H1 (cell line): ENCODE measurements at regions not wholly inside any gene's neighbourhood (a gene's known extent, or its start where the extent isn't known, plus 50 kb on each side); places are given as distances from the start of the nearest gene placed in this dataset.

Source experiments
- CTCF ChIA-PET: fragments of 300-600 bp; sonication (Branson Sonifier 250); formaldehyde crosslinking; loops from one replicate; lab custom pipeline; 2021; ENCODE audit not compliant: partially characterized antibody; lab: Charles Lee
- POLR2A ChIA-PET: fragments of 300-600 bp; sonication (Branson Sonifier 250); formaldehyde crosslinking; loops from one replicate; lab custom pipeline; 2021; ENCODE audit warnings: inconsistent platforms; ENCODE audit not compliant: partially characterized antibody; lab: Charles Lee
- DNase-seq, 2 experiments: peaks; one replicate each; pipeline versions ENCODE4 v3.0.0 to v3.0.0-alpha.2; 2010 to 2022; ENCODE audit warnings: low spot score in 2 of 2, low read depth in 1 of 2, mixed read lengths in 1 of 2
- FAIRE-seq: peaks from 2 replicates; lab custom pipeline; 2011; peaks lifted over from hg19 to GRCh38; lab: Jason Lieb, UNC
- H2AFZ ChIP-seq: 2 replicates; pipeline ENCODE4 v1.8.1; 2012; ENCODE audit warnings: low read length, inconsistent platforms
- H2AK5ac ChIP-seq: 2 replicates; pipeline ENCODE4 v1.6.1; 2013; ENCODE audit warnings: low read depth, low read length
- H2BK120ac ChIP-seq: replicated peaks from 2 replicates; pipeline ENCODE3; 2013; ENCODE audit warnings: low read depth, low read length, inconsistent platforms
- H2BK12ac ChIP-seq: 2 replicates; pipeline ENCODE4 v1.6.1; 2013; ENCODE audit warnings: low read depth, low read length
- H2BK15ac ChIP-seq: 2 replicates; pipeline ENCODE4 v1.6.1; 2013; ENCODE audit warnings: low read length
- H2BK20ac ChIP-seq: 2 replicates; pipeline ENCODE4 v1.6.1; 2013; ENCODE audit warnings: low read length
- H2BK5ac ChIP-seq: 2 replicates; pipeline ENCODE4 v1.6.1; 2013; ENCODE audit warnings: low read depth, low read length
- H3K14ac ChIP-seq: 2 replicates; pipeline ENCODE4 v1.6.1; 2013; ENCODE audit warnings: inconsistent platforms; ENCODE audit not compliant: insufficient read length
- H3K18ac ChIP-seq: 2 replicates; pipeline ENCODE4 v1.6.1; 2013; ENCODE audit warnings: low read length; ENCODE audit errors: extremely low read depth
- H3K23ac ChIP-seq: 2 replicates; pipeline ENCODE4 v1.6.1; 2013; ENCODE audit warnings: inconsistent platforms; ENCODE audit not compliant: insufficient read length
- H3K23me2 ChIP-seq: 2 replicates; pipeline ENCODE4 v1.6.1; 2013; ENCODE audit warnings: low read depth, low read length
- H3K27ac ChIP-seq: 2 replicates; pipeline ENCODE4 v1.6.1; 2011; ENCODE audit warnings: low read depth, low read length, inconsistent platforms
- H3K27me3 ChIP-seq, 4 experiments: replicated peaks in 1 of 4; 1 replicate in 1 of 4; 2 replicates in 3 of 4; pipeline versions ENCODE4 v1.6.1 to v1.8.1; 2011 to 2013; ENCODE audit warnings: low read length in 3 of 4, mild to moderate bottlenecking in 3 of 4, inconsistent platforms in 2 of 4, mixed read lengths in 2 of 4, moderate library complexity in 1 of 4; ENCODE audit not compliant: control insufficient read depth in 3 of 4, insufficient read depth in 3 of 4; ENCODE audit errors: extremely low read depth in 1 of 4
- H3K36me3 ChIP-seq, 4 experiments: 2 replicates each; pipeline versions ENCODE4 v1.6.1 to v1.8.1; 2011 to 2013; ENCODE audit warnings: mild to moderate bottlenecking in 4 of 4, low read length in 3 of 4, moderate library complexity in 2 of 4, control low read depth in 1 of 4, inconsistent platforms in 1 of 4; ENCODE audit not compliant: insufficient read depth in 4 of 4, control insufficient read depth in 2 of 4
- H3K4ac ChIP-seq: replicated peaks from 2 replicates; pipeline ENCODE3; 2013; ENCODE audit warnings: low read length, low read depth, mixed read lengths, inconsistent platforms; ENCODE audit not compliant: insufficient read length
- H3K4me1 ChIP-seq, 4 experiments: replicated peaks in 1 of 4; 1 replicate in 1 of 4; 2 replicates in 3 of 4; pipeline versions ENCODE4 v1.6.1 to v1.8.1; 2011 to 2013; ENCODE audit warnings: low read length in 3 of 4, inconsistent platforms in 2 of 4, mixed read lengths in 1 of 4; ENCODE audit not compliant: insufficient read depth in 4 of 4, control insufficient read depth in 3 of 4
- H3K4me2 ChIP-seq, 2 experiments: 2 replicates each; pipeline versions ENCODE4 v1.6.1 to v1.8.1; 2011 to 2013; ENCODE audit warnings: low read depth in 2 of 2, low read length in 2 of 2, control low read depth in 1 of 2, inconsistent platforms in 1 of 2, mild to moderate bottlenecking in 1 of 2; ENCODE audit not compliant: insufficient read depth in 1 of 2
- H3K4me3 ChIP-seq, 4 experiments: fragments of 200-600, 300-600 bp in 1 of 4; sonication (generic), shearing (Covaris generic), sonication (Bioruptor Twin) in 1 of 4; 2 replicates each; pipeline versions ENCODE4 v1.5.1 to v1.8.1; 2011 to 2016; ENCODE audit warnings: low read length in 4 of 4, low read depth in 3 of 4, control low read depth in 2 of 4, inconsistent platforms in 2 of 4, mild to moderate bottlenecking in 2 of 4, mixed read lengths in 1 of 4, moderate library complexity in 1 of 4; ENCODE audit not compliant: insufficient read depth in 2 of 4; ENCODE audit errors: extremely low read depth in 1 of 4
- H3K56ac ChIP-seq: replicated peaks from 2 replicates; pipeline ENCODE3; 2013; ENCODE audit warnings: low read depth, mild to moderate bottlenecking, mixed read lengths, low read length, inconsistent platforms; ENCODE audit not compliant: insufficient read length
- H3K79me1 ChIP-seq: 2 replicates; pipeline ENCODE4 v1.6.1; 2013; ENCODE audit warnings: low read depth, low read length, control low read depth
- H3K79me2 ChIP-seq, 2 experiments: 2 replicates each; pipeline versions ENCODE4 v1.6.1 to v1.8.1; 2012 to 2013; ENCODE audit warnings: low read length in 2 of 2, mild to moderate bottlenecking in 2 of 2, inconsistent platforms in 1 of 2; ENCODE audit not compliant: insufficient read depth in 2 of 2, control insufficient read depth in 1 of 2
- H3K9ac ChIP-seq, 4 experiments: replicated peaks in 1 of 4; 1 replicate in 1 of 4; 2 replicates in 3 of 4; pipeline versions ENCODE4 v1.6.1 to v1.8.1; 2011 to 2013; ENCODE audit warnings: low read depth in 3 of 4, low read length in 3 of 4, control low read depth in 2 of 4, mild to moderate bottlenecking in 2 of 4, moderate library complexity in 2 of 4, inconsistent platforms in 1 of 4; ENCODE audit errors: extremely low read depth in 1 of 4
- H3K9me3 ChIP-seq, 2 experiments: 2 replicates each; pipeline versions ENCODE4 v1.6.1 to v1.8.1; 2012 to 2013; ENCODE audit warnings: mild to moderate bottlenecking in 2 of 2, moderate library complexity in 2 of 2, control low read depth in 1 of 2, inconsistent platforms in 1 of 2, low read depth in 1 of 2, low read length in 1 of 2, mixed read lengths in 1 of 2; ENCODE audit not compliant: insufficient read depth in 2 of 2
- H4K20me1 ChIP-seq, 2 experiments: replicated peaks in 1 of 2; 2 replicates each; pipeline versions ENCODE3 to v1.8.1; 2011 to 2013; ENCODE audit warnings: inconsistent platforms in 2 of 2, low read length in 2 of 2, mild to moderate bottlenecking in 1 of 2; ENCODE audit not compliant: insufficient read depth in 2 of 2, control insufficient read depth in 1 of 2
- H4K5ac ChIP-seq: 2 replicates; pipeline ENCODE4 v1.6.1; 2013; ENCODE audit warnings: low read length, low read depth, mixed read lengths, inconsistent platforms; ENCODE audit not compliant: insufficient read length
- H4K8ac ChIP-seq: 2 replicates; pipeline ENCODE4 v1.8.0; 2013; ENCODE audit warnings: mild to moderate bottlenecking, moderate library complexity, low read length, inconsistent platforms; ENCODE audit not compliant: insufficient read depth; ENCODE audit errors: extremely low read depth
- H4K91ac ChIP-seq: replicated peaks from 2 replicates; pipeline ENCODE3; 2013; ENCODE audit warnings: low read length, mixed read lengths, inconsistent platforms; ENCODE audit not compliant: insufficient read length
- CBX8 ChIP-seq: fragments of 300-800, 300-1000 bp; sonication (generic); IDR thresholded peaks from 2 replicates; pipeline ENCODE4 v1.7.1; 2016; ENCODE audit warnings: low read depth, low read length, borderline replicate concordance
- CHD2 ChIP-seq: IDR thresholded peaks from 2 replicates; pipeline ENCODE4 v1.6.1; 2012; ENCODE audit warnings: low read length, improper control_type of control experiment
- CREB1 ChIP-seq: IDR thresholded peaks from 2 replicates; pipeline ENCODE4 v1.6.1; 2012; ENCODE audit warnings: inconsistent platforms
- GTF2F1 ChIP-seq: IDR thresholded peaks from 2 replicates; pipeline ENCODE4 v1.6.1; 2012; ENCODE audit warnings: low read depth, low read length, improper control_type of control experiment, borderline replicate concordance
- JUN ChIP-seq: IDR thresholded peaks from 2 replicates; pipeline ENCODE4 v1.6.1; 2011; ENCODE audit warnings: low read depth, mild to moderate bottlenecking, improper control_type of control experiment, low read length
- KDM1A ChIP-seq: fragments of 200-600, 300-600 bp; sonication (generic); IDR thresholded peaks from 2 replicates; pipeline ENCODE4 v1.7.1; 2016; ENCODE audit warnings: mild to moderate bottlenecking, low read length, borderline replicate concordance
- KDM5A ChIP-seq: fragments of 200-600 bp; IDR thresholded peaks from 2 replicates; pipeline ENCODE4 v1.7.1; 2012; ENCODE audit warnings: mild to moderate bottlenecking, low read length, inconsistent platforms, mixed read lengths
- MAX ChIP-seq: IDR thresholded peaks from 2 replicates; pipeline ENCODE4 v1.6.1; 2012; ENCODE audit warnings: inconsistent platforms
- RAD21 ChIP-seq, 2 experiments: IDR thresholded peaks in 1 of 2; conservative IDR thresholded peaks in 1 of 2; 2 replicates each; pipeline ENCODE4 v1.6.1; 2011; ENCODE audit warnings: low read depth in 2 of 2, low read length in 2 of 2, improper control_type of control experiment in 1 of 2, inconsistent platforms in 1 of 2, mild to moderate bottlenecking in 1 of 2, moderate library complexity in 1 of 2
- RXRA ChIP-seq: IDR thresholded peaks from 2 replicates; pipeline ENCODE4 v1.6.1; 2011; ENCODE audit warnings: low read depth, mild to moderate bottlenecking, low read length, moderate library complexity; ENCODE audit not compliant: insufficient read depth
- SIRT6 ChIP-seq: IDR thresholded peaks from one replicate; pipeline ENCODE4 v1.7.1; 2012; ENCODE audit warnings: low read length, inconsistent platforms
- SRF ChIP-seq: IDR thresholded peaks from 2 replicates; pipeline ENCODE4 v1.6.1; 2011; ENCODE audit warnings: mild to moderate bottlenecking, low read depth, low read length, moderate library complexity
- YY1 ChIP-seq: IDR thresholded peaks from 2 replicates; pipeline ENCODE4 v1.6.1; 2011; ENCODE audit warnings: low read depth, mild to moderate bottlenecking, low read length
- WGBS, 2 experiments: shearing (Covaris generic) in 1 of 2; methylation state at CpG; one replicate each; pipeline versions ENCODE4 v1.1.6 to v1.1.7; 2013 to 2015; ENCODE audit warnings: low lambda C conversion rate in 2 of 2, mixed read lengths in 2 of 2, inconsistent platforms in 1 of 2, low coverage in 1 of 2, missing lambda C conversion rate in 1 of 2; ENCODE audit not compliant: insufficient replicate concordance in 2 of 2, insufficient coverage in 1 of 2, insufficient read length in 1 of 2; ENCODE audit errors: extremely low coverage in 1 of 2, missing lambda C conversion rate in 1 of 2; 5-methylcytosine and 5-hydroxymethylcytosine counted together

GRCh38 chr3:137347817-137348368 is 390.1 kb downstream of the IL20RB start:
- Histone ChIP-seq H2BK120ac (no peak overlapping the region), H3K36me3 (no peaks in the 10 kb centered on the region), H3K9ac (no peak overlapping the region), H4K91ac (no peak overlapping the region), H4K20me1 (no peaks in the 10 kb centered on the region), H3K14ac (no peak overlapping the region), H3K4me3 (no peak overlapping the region), H2BK20ac (no peak overlapping the region), H3K4ac (no peak overlapping the region), H4K5ac (no peak overlapping the region), H3K9me3 (no peaks in the 10 kb centered on the region), H3K4me2 (no peak overlapping the region), H2AFZ (no peak overlapping the region), H3K23me2 (no peaks in the 10 kb centered on the region), H3K79me1 (no peaks in the 10 kb centered on the region), H2BK12ac (no peak overlapping the region), H3K27me3 (no peaks in the 10 kb centered on the region), H2AK5ac (no peak overlapping the region), H2BK5ac (no peak overlapping the region), H3K56ac (no peak overlapping the region), H3K4me1 (no peaks in the 10 kb centered on the region), H3K18ac (no peak overlapping the region), H3K27ac (no peak overlapping the region), H2BK15ac (no peak overlapping the region), H4K8ac (no peak overlapping the region), H3K23ac (no peak overlapping the region), H3K79me2 (no peaks in the 10 kb centered on the region)
- no peak for DNase-seq
- TF ChIP-seq RXRA, result no peak
- no peak for TF ChIP-seq SIRT6
- TF ChIP-seq KDM1A, result no peak
- no peak for TF ChIP-seq JUN
- no peak for TF ChIP-seq RAD21 (IDR thresholded peaks at IDR 0.05 in 1 of 2, conservative IDR thresholded peaks at IDR 0.05 in 1 of 2; ENCODE audit: low read depth in 2 of 2, low read length in 2 of 2)
- TF ChIP-seq CHD2, result no peak
- TF ChIP-seq CBX8, result no peak
- TF ChIP-seq KDM5A, result no peak
- TF ChIP-seq SRF, result no peak
- no peak for TF ChIP-seq CREB1
- no peak for TF ChIP-seq GTF2F1
- no peak for TF ChIP-seq MAX
- no peak for TF ChIP-seq YY1
- POLR2A ChIA-PET, result no interaction called here
- WGBS, 2 experiments, result 79% methylated on average over 1 of the region's 1 CpG; no CpG with 5 or more reads in 1 of the 2 experiments
- CTCF ChIA-PET, result interaction anchor here (0.5 to 3.2 kb wide), 15 partner anchors 8 to 624 kb away, joined by 3 to 14 read pairs (median 4); no protein-coding TSS in a partner anchor
- FAIRE-seq, result no peak
